ENCODE measurements at regions not wholly inside any gene's neighbourhood (a gene's known extent, or its start where the extent isn't known, plus 50 kb on each side); places are given as distances from the start of the nearest gene placed in this dataset.

GRCh38 chr3:160078533-160078932 is 89.9 kb downstream of the IL12A start:
- Mint-ChIP-seq H3K36me3 (ENCODE audit: insufficient read depth in 1 of 3, low read depth in 3 of 3) (no peaks in the 10 kb centered on the region; a peak in 1 of 7 replicates), H3K4me1 (peaks cover 0 to 3% of the 10 kb centered on the region in 2 experiments; a peak in 1 of 4 replicates), H3K4me3 (no peak overlapping the region), H3K27ac (no peak overlapping the region), H3K9me3 (no peaks in the 10 kb centered on the region; a peak in 1 of 5 replicates), H3K27me3 (ENCODE audit: low read depth) (no peaks in the 10 kb centered on the region)
- Histone ChIP-seq H3K9me3 (ENCODE audit: control insufficient read depth, low read depth, low read length) (no peaks in the 10 kb centered on the region), H3K9ac (ENCODE audit: extremely low read depth, insufficient read length, low read length) (no peak overlapping the region), H3K23me2 (ENCODE audit: insufficient read length, low read depth, low read length, poor library complexity, severe bottlenecking) (no peaks in the 10 kb centered on the region), H4K91ac (ENCODE audit: insufficient read length, low read depth, low read length) (no peak overlapping the region), H3K27me3 (ENCODE audit: insufficient read depth, low read length) (no peaks in the 10 kb centered on the region), H2BK5ac (ENCODE audit: insufficient read length, low read length) (no peak overlapping the region), H4K20me1 (ENCODE audit: control insufficient read depth, insufficient read depth, insufficient read length) (no peaks in the 10 kb centered on the region), H3T11ph (ENCODE audit: low read length) (no peak overlapping the region), H3K4me1 (ENCODE audit: insufficient read depth, low read length) (no peaks in the 10 kb centered on the region), H3K4me2 (ENCODE audit: insufficient read depth, insufficient read length, low read length) (no peak overlapping the region), H2BK20ac (ENCODE audit: low read depth, low read length, poor library complexity, severe bottlenecking) (no peak overlapping the region), H4K8ac (replicated peaks; ENCODE audit: insufficient read length, low read depth, low read length) (no peak overlapping the region), H3K4ac (ENCODE audit: low read depth, low read length) (no peak overlapping the region), H3K56ac (ENCODE audit: insufficient read length, low read depth, low read length) (no peak overlapping the region), H3K23ac (ENCODE audit: insufficient read length, low read depth, low read length) (no peak overlapping the region), H2BK120ac (ENCODE audit: low read depth, low read length, poor library complexity, severe bottlenecking) (no peak overlapping the region), H2AFZ (ENCODE audit: low read length) (no peak overlapping the region), H4K5ac (ENCODE audit: insufficient read length, low read depth, low read length) (no peak overlapping the region), H3K79me2 (ENCODE audit: insufficient read depth, low read length) (no peaks in the 10 kb centered on the region), H2BK12ac (ENCODE audit: insufficient read length, low read depth, low read length) (no peak overlapping the region), H3K14ac (ENCODE audit: insufficient read depth, low read length) (no peak overlapping the region), H2BK15ac (ENCODE audit: low read depth, low read length) (no peak overlapping the region), H3K79me1 (ENCODE audit: insufficient read depth, low read depth, low read length, poor library complexity, severe bottlenecking) (no peaks in the 10 kb centered on the region), H3K18ac (ENCODE audit: insufficient read length, low read depth, low read length) (no peak overlapping the region), H2AK5ac (ENCODE audit: insufficient read length, low read length) (no peak overlapping the region), H3K27ac (ENCODE audit: insufficient read length, low read depth, low read length) (no peak overlapping the region)
- no CpG with 5 or more reads among the region's 3 CpGs for WGBS (ENCODE audit: extremely low coverage, insufficient read length, low lambda C conversion rate)
- no peak for DNase-seq
- TF ChIP-seq CTCF (conservative IDR thresholded peaks at IDR 0.05): no peak
